NT2/D1 (cell line): ENCODE measurements at regions not wholly inside any gene's neighbourhood (a gene's known extent, or its start where the extent isn't known, plus 50 kb on each side); places are given as distances from the start of the nearest gene placed in this dataset.
"Not testable (repeated sequence)": the region's sequence is repeated elsewhere in the genome, so short reads cannot be mapped to it uniquely, and the experiment has no call there.

ENCODE experiments used
- SUZ12 ChIP-seq: IDR thresholded peaks from 2 replicates; pipeline ENCODE4 v1.6.1; 2011; ENCODE audit not compliant: insufficient read length, insufficient read depth; ENCODE audit errors: extremely low read depth
- YY1 ChIP-seq: IDR thresholded peaks from 2 replicates; pipeline ENCODE4 v1.6.1; 2011; ENCODE audit not compliant: insufficient read length, insufficient read depth
- ZNF274 ChIP-seq: IDR thresholded peaks from 2 replicates; pipeline ENCODE4 v1.6.1; 2011; ENCODE audit warnings: mild to moderate bottlenecking, low read depth, low read length

GRCh38 chr12:13526185-13526921 lies 329.8 kb downstream of the EMP1 start:
- not testable (repeated sequence) for TF ChIP-seq ZNF274, SUZ12, YY1
